A673 (cell line): ENCODE measurements at regions not wholly inside any gene's neighbourhood (a gene's known extent, or its start where the extent isn't known, plus 50 kb on each side); places are given as distances from the start of the nearest gene placed in this dataset.

Source experiments
- BruUV-seq: library from RNA; stranded (reverse); fragments of 400-500 nt; replicated peaks from 2 replicates; lab custom pipeline; 2021; lab: Mats Ljungman, UMichigan
- CTCF ChIA-PET: fragments of 300-600 bp; sonication (Branson Sonifier 250); formaldehyde crosslinking; loops from one replicate; lab custom pipeline; 2022; ENCODE audit warnings: antibody characterized with exemption; lab: Charles Lee
- POLR2A ChIA-PET: fragments of 300-600 bp; sonication (Branson Sonifier 250); formaldehyde crosslinking; loops from one replicate; lab custom pipeline; 2022; ENCODE audit warnings: antibody characterized with exemption; ENCODE audit not compliant: low non-redundant PET; lab: Charles Lee
- DNase-seq: peaks from one replicate; pipeline ENCODE4 v3.0.0-alpha.2; 2015; ENCODE audit warnings: low spot score
- H3K27ac ChIP-seq: fragments of 200-600 bp; sonication (generic); 2 replicates; pipeline ENCODE4 v1.5.1; 2016; ENCODE audit warnings: mixed run types, low read depth, mild to moderate bottlenecking, mixed read lengths, antibody characterized with exemption, low read length; ENCODE audit not compliant: poor library complexity, severe bottlenecking
- H3K27me3 ChIP-seq: fragments of 200-600 bp; sonication (generic); replicated peaks from 2 replicates; pipeline ENCODE4 v1.6.1; 2017; ENCODE audit warnings: mixed run types, low read depth, mild to moderate bottlenecking, mixed read lengths, antibody characterized with exemption, low read length; ENCODE audit not compliant: insufficient read depth, poor library complexity
- H3K36me3 ChIP-seq: fragments of 200-600 bp; sonication (generic); 2 replicates; pipeline ENCODE4 v1.6.1; 2016; ENCODE audit warnings: mixed run types, mild to moderate bottlenecking, mixed read lengths, antibody characterized with exemption, low read length; ENCODE audit not compliant: insufficient read depth, poor library complexity, severe bottlenecking
- H3K4me1 ChIP-seq: fragments of 200-600 bp; sonication (generic); 2 replicates; pipeline ENCODE4 v1.6.1; 2017; ENCODE audit warnings: mixed run types, mild to moderate bottlenecking, mixed read lengths, antibody characterized with exemption, low read length; ENCODE audit not compliant: insufficient read depth, poor library complexity, severe bottlenecking
- H3K4me3 ChIP-seq: fragments of 200-600 bp; sonication (generic); 2 replicates; pipeline ENCODE4 v1.5.1; 2016; ENCODE audit warnings: low read depth, mixed run types, mild to moderate bottlenecking, mixed read lengths, low read length; ENCODE audit not compliant: poor library complexity, severe bottlenecking
- H3K9me3 ChIP-seq: fragments of 200-600 bp; sonication (generic); 2 replicates; pipeline ENCODE4 v1.6.1; 2016; ENCODE audit warnings: mixed run types, low read depth, mild to moderate bottlenecking, mixed read lengths, antibody characterized with exemption, low read length; ENCODE audit not compliant: poor library complexity, severe bottlenecking
- EZH2 ChIP-seq: fragments of 200-600 bp; sonication (generic); IDR thresholded peaks from 2 replicates; pipeline ENCODE4 v1.6.1; 2017; ENCODE audit warnings: borderline replicate concordance, low read depth, mild to moderate bottlenecking, mixed read lengths, antibody characterized with exemption, low read length; ENCODE audit not compliant: poor library complexity, severe bottlenecking
- intact Hi-C: fragments of 100-400 bp; cut with micrococcal nuclease; formaldehyde crosslinking; loops from one replicate; pipeline ENCODE4 v1.10.0; 2022; ENCODE audit not compliant: unreplicated experiment
- TF ChIP-seq, protein P1 (sequence below): fragments of 300-800, 200-600 bp; sonication (generic); conservative IDR thresholded peaks from 2 replicates; pipeline ENCODE4 v1.5.1; 2017; ENCODE audit warnings: low read depth, mild to moderate bottlenecking, antibody characterized with exemption, low read length, moderate library complexity, mixed read lengths

DNA sequence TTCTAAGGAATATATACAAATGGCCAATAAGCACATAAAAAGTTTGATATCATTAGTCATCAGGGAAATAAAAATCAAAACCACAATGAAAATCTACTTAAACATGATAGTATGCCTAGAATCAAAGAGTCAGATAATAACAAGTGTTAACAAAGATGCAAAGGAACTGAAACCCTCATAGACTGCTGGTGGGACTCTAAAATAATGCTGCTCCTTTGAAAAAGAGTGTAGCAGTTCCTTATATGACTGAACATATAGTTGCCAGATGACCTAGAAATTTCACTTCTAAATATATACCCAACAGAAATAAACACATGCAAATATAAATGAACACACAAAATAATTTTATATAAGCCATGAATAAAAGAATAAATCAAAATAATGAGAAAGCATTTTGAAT is 205.1 kb upstream of the CTSO start:
- H3K4me1 ChIP-seq, result no peaks in the 10 kb centered on the region
- no peak for DNase-seq
- H3K9me3 ChIP-seq, result no peaks in the 10 kb centered on the region
- TF ChIP-seq EZH2, result no peak
- TF ChIP-seq, protein P1, sequence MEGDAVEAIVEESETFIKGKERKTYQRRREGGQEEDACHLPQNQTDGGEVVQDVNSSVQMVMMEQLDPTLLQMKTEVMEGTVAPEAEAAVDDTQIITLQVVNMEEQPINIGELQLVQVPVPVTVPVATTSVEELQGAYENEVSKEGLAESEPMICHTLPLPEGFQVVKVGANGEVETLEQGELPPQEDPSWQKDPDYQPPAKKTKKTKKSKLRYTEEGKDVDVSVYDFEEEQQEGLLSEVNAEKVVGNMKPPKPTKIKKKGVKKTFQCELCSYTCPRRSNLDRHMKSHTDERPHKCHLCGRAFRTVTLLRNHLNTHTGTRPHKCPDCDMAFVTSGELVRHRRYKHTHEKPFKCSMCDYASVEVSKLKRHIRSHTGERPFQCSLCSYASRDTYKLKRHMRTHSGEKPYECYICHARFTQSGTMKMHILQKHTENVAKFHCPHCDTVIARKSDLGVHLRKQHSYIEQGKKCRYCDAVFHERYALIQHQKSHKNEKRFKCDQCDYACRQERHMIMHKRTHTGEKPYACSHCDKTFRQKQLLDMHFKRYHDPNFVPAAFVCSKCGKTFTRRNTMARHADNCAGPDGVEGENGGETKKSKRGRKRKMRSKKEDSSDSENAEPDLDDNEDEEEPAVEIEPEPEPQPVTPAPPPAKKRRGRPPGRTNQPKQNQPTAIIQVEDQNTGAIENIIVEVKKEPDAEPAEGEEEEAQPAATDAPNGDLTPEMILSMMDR, result no peak
- no peaks in the 10 kb centered on the region for H3K36me3 ChIP-seq
- no TSS peak for BruUV-seq
- no peak overlapping the region for H3K27ac ChIP-seq
- CTCF ChIA-PET, result no interaction called here
- H3K27me3 ChIP-seq, result no peaks in the 10 kb centered on the region
- H3K4me3 ChIP-seq, result no peak overlapping the region
- POLR2A ChIA-PET, result no interaction called here
- intact Hi-C loops, result no loop called here

DNA sequence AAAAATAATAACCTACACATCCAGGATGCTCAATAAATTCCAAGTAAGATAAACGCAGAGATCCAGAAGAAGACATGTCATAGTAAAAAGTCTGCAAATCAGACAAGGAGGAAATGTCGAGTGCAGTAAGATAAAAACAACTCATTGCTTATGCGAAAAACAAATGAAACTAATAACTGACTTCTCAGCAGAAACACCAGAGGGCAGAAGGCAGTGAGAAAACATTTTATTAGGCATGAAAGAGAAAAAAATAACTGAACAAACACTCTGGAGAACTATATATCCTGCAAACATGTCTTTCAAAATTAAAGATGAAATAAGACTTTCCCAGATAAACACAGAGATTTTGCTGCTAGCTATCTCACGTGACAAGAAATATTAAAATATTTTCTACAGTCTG is 201.3 kb upstream of the CTSO start:
- no peak for DNase-seq
- intact Hi-C loops, result no loop called here
- Histone ChIP-seq H3K9me3 (no peaks in the 10 kb centered on the region), H3K4me1 (no peaks in the 10 kb centered on the region), H3K36me3 (no peaks in the 10 kb centered on the region), H3K27me3 (no peaks in the 10 kb centered on the region), H3K27ac (no peak overlapping the region), H3K4me3 (no peak overlapping the region)
- no peak for TF ChIP-seq EZH2
- TF ChIP-seq, protein P1, result peak; percentile 41; the same call in 1 of the 2 replicates
- CTCF ChIA-PET, result no interaction called here
- POLR2A ChIA-PET, result no interaction called here
- no TSS peak for BruUV-seq

DNA sequence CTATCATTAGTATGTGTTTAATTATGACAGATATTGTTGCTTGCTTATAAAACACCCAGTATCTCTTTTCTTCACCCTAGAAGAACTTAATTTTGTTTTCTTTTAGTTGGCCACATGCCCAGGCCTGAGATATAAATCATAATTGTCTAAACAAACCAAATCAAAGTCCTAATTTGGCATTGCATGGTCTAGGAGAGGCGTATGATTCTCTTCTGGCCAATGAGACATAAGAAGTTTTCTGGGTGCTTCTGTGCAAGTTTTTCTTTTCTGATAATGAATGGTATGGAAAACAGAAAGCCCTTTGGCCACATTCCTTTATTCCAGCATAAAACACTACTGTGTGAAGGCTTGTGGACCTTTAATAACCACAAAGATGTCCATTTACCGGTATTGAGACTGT is 192.9 kb upstream of the CTSO start:
- Histone ChIP-seq H3K27ac (no peak overlapping the region), H3K9me3 (no peaks in the 10 kb centered on the region), H3K4me1 (peaks cover 13% of the 10 kb centered on the region), H3K4me3 (no peak overlapping the region), H3K27me3 (no peaks in the 10 kb centered on the region), H3K36me3 (no peaks in the 10 kb centered on the region)
- CTCF ChIA-PET, result no interaction called here
- intact Hi-C loops, result no loop called here
- BruUV-seq, result no TSS peak
- TF ChIP-seq, protein P1, result no peak
- POLR2A ChIA-PET, result no interaction called here
- no peak for DNase-seq
